ENCODE measurements at regions not wholly inside any gene's neighbourhood (a gene's known extent, or its start where the extent isn't known, plus 50 kb on each side); places are given as distances from the start of the nearest gene placed in this dataset.

DNA sequence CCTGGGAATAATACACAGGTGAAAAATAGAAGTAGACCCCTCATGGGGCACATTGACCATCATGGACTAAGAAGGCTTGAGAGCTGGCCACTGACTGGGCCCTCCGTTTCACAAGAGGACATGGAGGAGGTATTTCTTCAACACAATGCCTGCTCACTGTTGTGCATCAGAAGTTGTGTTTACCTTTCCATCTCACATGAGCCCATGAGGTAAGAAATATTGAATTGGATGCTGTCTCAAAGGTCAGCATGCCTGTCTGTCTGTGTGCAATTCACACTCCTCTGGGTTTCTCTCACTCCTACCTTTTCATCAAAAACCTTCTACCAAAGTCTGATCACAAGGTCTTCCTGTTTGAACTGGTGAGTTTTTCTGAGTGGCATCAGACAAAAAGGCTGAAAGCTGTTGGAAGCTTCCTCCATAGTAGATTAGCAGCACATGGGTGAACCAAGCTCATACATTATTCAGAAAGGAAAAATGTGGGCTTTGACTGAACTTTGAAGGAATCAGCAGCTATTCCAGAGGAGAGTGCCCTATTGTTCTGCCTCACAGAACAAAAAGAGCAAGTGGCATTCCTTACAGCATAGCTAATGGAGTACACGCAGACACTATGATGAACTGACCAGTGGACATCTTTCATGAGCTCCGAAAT, 143.2 kb upstream of the RND3 start:
- TF ChIP-seq, protein P1, sequence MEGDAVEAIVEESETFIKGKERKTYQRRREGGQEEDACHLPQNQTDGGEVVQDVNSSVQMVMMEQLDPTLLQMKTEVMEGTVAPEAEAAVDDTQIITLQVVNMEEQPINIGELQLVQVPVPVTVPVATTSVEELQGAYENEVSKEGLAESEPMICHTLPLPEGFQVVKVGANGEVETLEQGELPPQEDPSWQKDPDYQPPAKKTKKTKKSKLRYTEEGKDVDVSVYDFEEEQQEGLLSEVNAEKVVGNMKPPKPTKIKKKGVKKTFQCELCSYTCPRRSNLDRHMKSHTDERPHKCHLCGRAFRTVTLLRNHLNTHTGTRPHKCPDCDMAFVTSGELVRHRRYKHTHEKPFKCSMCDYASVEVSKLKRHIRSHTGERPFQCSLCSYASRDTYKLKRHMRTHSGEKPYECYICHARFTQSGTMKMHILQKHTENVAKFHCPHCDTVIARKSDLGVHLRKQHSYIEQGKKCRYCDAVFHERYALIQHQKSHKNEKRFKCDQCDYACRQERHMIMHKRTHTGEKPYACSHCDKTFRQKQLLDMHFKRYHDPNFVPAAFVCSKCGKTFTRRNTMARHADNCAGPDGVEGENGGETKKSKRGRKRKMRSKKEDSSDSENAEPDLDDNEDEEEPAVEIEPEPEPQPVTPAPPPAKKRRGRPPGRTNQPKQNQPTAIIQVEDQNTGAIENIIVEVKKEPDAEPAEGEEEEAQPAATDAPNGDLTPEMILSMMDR (IDR thresholded peaks at IDR 0.05) = no peak
- no peak for TF ChIP-seq POLR2A (IDR thresholded peaks at IDR 0.05)
